ENCODE measurements at regions not wholly inside any gene's neighbourhood (a gene's known extent, or its start where the extent isn't known, plus 50 kb on each side); places are given as distances from the start of the nearest gene placed in this dataset.

DNA sequence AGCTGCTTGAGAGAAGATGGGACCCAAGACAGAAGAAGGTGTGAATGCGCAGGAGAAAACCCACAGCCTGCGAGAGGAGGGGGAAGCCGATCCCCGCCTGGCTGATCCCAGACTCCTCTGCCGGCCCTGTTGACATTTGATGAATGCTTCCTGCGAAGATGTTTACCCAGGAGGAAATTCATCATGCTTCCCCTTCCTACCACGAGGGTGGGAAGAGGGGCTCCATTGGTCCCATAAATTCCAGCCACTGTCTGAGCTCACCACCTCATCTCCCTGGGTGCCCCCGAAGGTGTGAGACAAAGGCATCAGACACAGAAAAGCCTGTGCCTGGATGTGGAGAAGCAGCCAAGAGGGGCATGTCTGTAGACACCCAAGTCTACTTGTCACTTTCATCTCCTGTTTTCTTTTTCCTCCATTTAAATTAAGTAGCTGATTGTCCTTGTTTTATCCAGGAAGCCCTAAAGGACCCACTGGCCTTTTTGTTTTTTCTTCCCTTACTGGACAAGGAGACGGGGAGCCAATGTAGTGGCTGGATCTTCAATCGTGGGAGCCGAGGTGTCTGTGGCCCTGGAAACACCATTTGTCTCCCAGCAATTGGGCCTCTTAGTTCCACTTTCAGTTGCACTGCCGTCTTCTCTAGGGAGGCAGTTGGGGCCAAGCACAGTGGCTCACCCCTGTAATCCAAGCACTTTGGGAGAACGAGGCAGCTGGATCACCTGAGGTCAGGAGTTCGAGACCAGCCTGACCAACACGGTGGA is 95.3 kb upstream of the HES1 start:
- Histone ChIP-seq H3K4me1 (ENCODE audit: insufficient read depth, low read length) (no peaks in the 10 kb centered on the region), H4K8ac (replicated peaks; ENCODE audit: insufficient read length, low read depth, low read length) (no peak overlapping the region), H3K79me1 (ENCODE audit: insufficient read depth, low read depth, low read length, poor library complexity, severe bottlenecking) (no peaks in the 10 kb centered on the region), H4K20me1 (ENCODE audit: control insufficient read depth, insufficient read depth, insufficient read length) (no peaks in the 10 kb centered on the region), H3K4ac (ENCODE audit: low read depth, low read length) (no peak overlapping the region), H3K9me3 (ENCODE audit: control insufficient read depth, low read depth, low read length) (no peaks in the 10 kb centered on the region), H4K5ac (ENCODE audit: insufficient read length, low read depth, low read length) (no peak overlapping the region), H2BK12ac (ENCODE audit: insufficient read length, low read depth, low read length) (no peak overlapping the region), H3K23me2 (ENCODE audit: insufficient read length, low read depth, low read length, poor library complexity, severe bottlenecking) (no peaks in the 10 kb centered on the region), H3K9ac (ENCODE audit: extremely low read depth, insufficient read length, low read length) (no peak overlapping the region), H3K23ac (ENCODE audit: insufficient read length, low read depth, low read length) (no peak overlapping the region), H3K14ac (ENCODE audit: insufficient read depth, low read length) (no peak overlapping the region), H4K91ac (ENCODE audit: insufficient read length, low read depth, low read length) (no peak overlapping the region), H3T11ph (ENCODE audit: low read length) (no peak overlapping the region), H3K18ac (ENCODE audit: insufficient read length, low read depth, low read length) (no peak overlapping the region), H3K79me2 (ENCODE audit: insufficient read depth, low read length) (no peaks in the 10 kb centered on the region), H3K27ac (ENCODE audit: insufficient read length, low read depth, low read length) (no peak overlapping the region), H3K27me3 (ENCODE audit: insufficient read depth, low read length) (no peaks in the 10 kb centered on the region; the same call in 1 of the 2 replicates), H2BK20ac (ENCODE audit: low read depth, low read length, poor library complexity, severe bottlenecking) (no peak overlapping the region), H3K56ac (ENCODE audit: insufficient read length, low read depth, low read length) (no peak overlapping the region), H2BK5ac (ENCODE audit: insufficient read length, low read length) (no peak overlapping the region), H3K4me2 (ENCODE audit: insufficient read depth, insufficient read length, low read length) (no peak overlapping the region), H2AK5ac (ENCODE audit: insufficient read length, low read length) (no peak overlapping the region), H2BK120ac (ENCODE audit: low read depth, low read length, poor library complexity, severe bottlenecking) (no peak overlapping the region), H2AFZ (ENCODE audit: low read length) (no peak overlapping the region), H2BK15ac (ENCODE audit: low read depth, low read length) (no peak overlapping the region)
- no peaks in the 10 kb centered on the region for H3K9me3 Mint-ChIP-seq
- no peak for DNase-seq
- H3K36me3 Mint-ChIP-seq (ENCODE audit: insufficient read depth in 1 of 3, low read depth in 3 of 3) = no peaks in the 10 kb centered on the region; a peak in 1 of 7 replicates
- H3K27ac Mint-ChIP-seq = no peak overlapping the region
- H3K27me3 Mint-ChIP-seq (ENCODE audit: low read depth) = peaks cover 13% of the 10 kb centered on the region
- WGBS (ENCODE audit: extremely low coverage, insufficient read length, low lambda C conversion rate) = no CpG with 5 or more reads among the region's 15 CpGs
- peaks cover 4 to 20% of the 10 kb centered on the region in 2 experiments for H3K4me1 Mint-ChIP-seq
- TF ChIP-seq, protein P1, sequence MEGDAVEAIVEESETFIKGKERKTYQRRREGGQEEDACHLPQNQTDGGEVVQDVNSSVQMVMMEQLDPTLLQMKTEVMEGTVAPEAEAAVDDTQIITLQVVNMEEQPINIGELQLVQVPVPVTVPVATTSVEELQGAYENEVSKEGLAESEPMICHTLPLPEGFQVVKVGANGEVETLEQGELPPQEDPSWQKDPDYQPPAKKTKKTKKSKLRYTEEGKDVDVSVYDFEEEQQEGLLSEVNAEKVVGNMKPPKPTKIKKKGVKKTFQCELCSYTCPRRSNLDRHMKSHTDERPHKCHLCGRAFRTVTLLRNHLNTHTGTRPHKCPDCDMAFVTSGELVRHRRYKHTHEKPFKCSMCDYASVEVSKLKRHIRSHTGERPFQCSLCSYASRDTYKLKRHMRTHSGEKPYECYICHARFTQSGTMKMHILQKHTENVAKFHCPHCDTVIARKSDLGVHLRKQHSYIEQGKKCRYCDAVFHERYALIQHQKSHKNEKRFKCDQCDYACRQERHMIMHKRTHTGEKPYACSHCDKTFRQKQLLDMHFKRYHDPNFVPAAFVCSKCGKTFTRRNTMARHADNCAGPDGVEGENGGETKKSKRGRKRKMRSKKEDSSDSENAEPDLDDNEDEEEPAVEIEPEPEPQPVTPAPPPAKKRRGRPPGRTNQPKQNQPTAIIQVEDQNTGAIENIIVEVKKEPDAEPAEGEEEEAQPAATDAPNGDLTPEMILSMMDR (conservative IDR thresholded peaks at IDR 0.05) = no peak
- H3K4me3 Mint-ChIP-seq = no peak overlapping the region

Data from H9 (cell line).